ENCODE measurements at regions not wholly inside any gene's neighbourhood (a gene's known extent, or its start where the extent isn't known, plus 50 kb on each side); places are given as distances from the start of the nearest gene placed in this dataset.
A peak's percentile ranks its signal among the peaks of the same experiment; 100 is the strongest.

DNA sequence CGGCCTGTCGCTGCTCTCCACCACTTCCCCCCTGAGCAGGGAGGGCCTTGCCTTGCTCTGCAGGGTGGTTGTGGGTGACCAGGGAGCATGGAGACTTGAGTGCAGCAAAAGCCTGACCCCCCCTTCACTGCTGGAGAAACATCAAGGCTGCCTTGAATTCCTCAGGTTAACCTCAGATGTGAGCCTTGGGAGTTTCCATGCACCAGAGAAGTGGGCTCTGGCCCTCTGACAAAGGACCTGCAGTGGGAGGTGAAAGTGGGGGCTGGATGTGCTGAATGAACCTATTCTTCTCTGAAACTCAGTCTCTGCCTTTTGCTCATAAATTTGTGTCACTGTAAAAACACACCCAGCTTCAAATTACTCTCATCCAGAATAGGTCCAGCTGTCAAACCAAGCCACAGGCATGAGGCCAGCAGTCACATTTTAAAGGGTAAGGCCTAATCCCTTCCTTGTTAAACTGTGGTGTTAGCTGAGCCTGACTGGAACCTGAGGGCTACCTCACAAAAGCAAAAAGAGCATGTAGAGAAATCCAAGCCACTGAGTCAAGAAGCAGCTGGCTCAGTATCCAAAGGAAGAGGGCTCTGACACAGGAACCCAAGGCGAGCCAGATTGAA, 356.8 kb downstream of the CCSER2 start:
- WGBS, 10 experiments = 0 to 100% (median 96%) methylated on average over 1 to 2 of the region's 3 CpGs; no CpG with 5 or more reads in 4 of the 10 experiments
- in situ Hi-C loops (cut with MboI; ENCODE audit: low pct_unique_long_range_greater_than_20kb in 2 of 9, low sequenced_read_pairs in 9 of 9, unreplicated experiment in 9 of 9) = no loop called here
- ATAC-seq (replicated peaks in 6 of 8) = peak in 1 of 8 experiments; percentile 52
- Histone ChIP-seq H3K27ac (no peak overlapping the region), H3K4me3 (no peak overlapping the region), H3K4me1 (replicated peaks in 1 of 2) (no peaks in the 10 kb centered on the region)

DNA sequence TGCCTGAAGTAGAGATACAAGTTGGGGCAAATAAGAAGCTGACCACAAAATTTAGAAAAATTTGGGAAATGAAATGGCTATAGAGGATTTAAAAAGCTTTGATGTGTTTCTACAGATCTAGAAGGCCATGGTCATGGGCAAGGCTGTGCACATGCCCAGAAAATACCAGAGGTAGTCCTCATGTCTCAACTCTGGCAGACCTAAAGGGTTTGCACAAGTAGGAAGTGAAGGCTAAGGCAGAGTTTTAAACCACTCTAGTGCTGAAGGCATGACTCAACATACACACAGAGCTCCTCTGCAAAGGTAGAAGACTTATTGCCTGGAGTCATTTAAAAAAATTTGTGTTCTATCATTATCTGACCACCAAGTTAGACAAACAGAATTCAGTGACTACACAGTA, 364.6 kb downstream of the CCSER2 start:
- in situ Hi-C loops (cut with MboI; ENCODE audit: low pct_unique_long_range_greater_than_20kb in 2 of 9, low sequenced_read_pairs in 9 of 9, unreplicated experiment in 9 of 9) = no loop called here
- ATAC-seq (replicated peaks in 6 of 8) = no peak
- H3K27ac ChIP-seq = no peak overlapping the region

DNA sequence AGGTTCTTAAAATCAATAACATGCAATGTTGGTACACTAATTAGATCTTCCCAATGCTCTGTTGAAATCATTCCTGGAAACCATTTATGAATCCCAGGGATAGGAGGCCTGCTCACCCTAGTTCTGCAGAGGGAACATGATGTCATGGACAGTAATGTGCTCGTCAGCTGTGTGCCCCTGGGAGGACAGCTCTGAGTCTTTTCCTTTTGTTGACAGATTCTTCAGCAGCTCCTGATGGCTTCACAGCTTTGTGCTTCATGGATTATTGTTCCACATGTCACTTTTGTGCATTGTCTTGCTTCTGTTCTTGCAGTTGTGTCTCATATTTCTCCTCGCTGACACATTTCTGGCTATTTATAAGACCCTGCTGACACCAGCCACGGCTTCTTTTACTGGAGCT, 367.5 kb downstream of the CCSER2 start:
- Histone ChIP-seq H3K4me1 (replicated peaks in 1 of 2) (no peaks in the 10 kb centered on the region), H3K4me3 (no peak overlapping the region), H3K27ac (no peak overlapping the region)
- in situ Hi-C loops (cut with MboI; ENCODE audit: low pct_unique_long_range_greater_than_20kb in 2 of 9, low sequenced_read_pairs in 9 of 9, unreplicated experiment in 9 of 9) = no loop called here
- peak in 6 of 8 experiments; percentile 22 to 83 (median 73) for ATAC-seq (replicated peaks in 6 of 8)
- WGBS, 10 experiments = 51 to 100% (median 80%) methylated on average over 1 to 3 of the region's 3 CpGs; no CpG with 5 or more reads in 5 of the 10 experiments

More for the DNA sequence above, 364.6 kb downstream of the CCSER2 start:
- Histone ChIP-seq H3K4me1 (replicated peaks in 1 of 2) (no peaks in the 10 kb centered on the region), H3K4me3 (no peak overlapping the region)

DNA sequence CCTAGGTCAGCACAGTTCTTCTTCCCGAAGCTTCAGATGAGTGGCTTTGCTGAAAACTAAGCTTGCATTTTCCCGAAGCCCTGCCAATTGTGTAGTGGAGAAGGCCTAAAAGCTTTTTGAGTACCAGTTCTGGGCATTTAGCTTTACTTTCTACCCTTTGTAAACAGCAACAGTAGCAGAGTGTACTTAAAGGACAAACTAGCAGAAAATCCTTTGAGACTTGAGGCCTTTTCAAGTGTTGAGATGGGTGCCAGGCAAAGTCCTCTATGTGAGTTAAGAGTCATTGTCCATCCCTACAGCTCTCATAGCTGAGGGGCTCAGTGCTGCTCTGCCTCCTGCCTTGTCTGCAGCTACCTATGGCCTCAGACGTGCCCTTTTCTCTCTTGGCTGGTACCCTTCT, 368.2 kb downstream of the CCSER2 start:
- in situ Hi-C loops (cut with MboI; ENCODE audit: low pct_unique_long_range_greater_than_20kb in 2 of 9, low sequenced_read_pairs in 9 of 9, unreplicated experiment in 9 of 9) = no loop called here
- 8 to 100% (median 80%) methylated on average over 1 to 2 of the region's 3 CpGs; no CpG with 5 or more reads in 4 of the 10 experiments for WGBS, 10 experiments
- H3K4me1 ChIP-seq (replicated peaks in 1 of 2) = no peaks in the 10 kb centered on the region
- no peak overlapping the region for H3K27ac ChIP-seq
- H3K4me3 ChIP-seq = no peak overlapping the region
- no peak for ATAC-seq (replicated peaks in 6 of 8)

DNA sequence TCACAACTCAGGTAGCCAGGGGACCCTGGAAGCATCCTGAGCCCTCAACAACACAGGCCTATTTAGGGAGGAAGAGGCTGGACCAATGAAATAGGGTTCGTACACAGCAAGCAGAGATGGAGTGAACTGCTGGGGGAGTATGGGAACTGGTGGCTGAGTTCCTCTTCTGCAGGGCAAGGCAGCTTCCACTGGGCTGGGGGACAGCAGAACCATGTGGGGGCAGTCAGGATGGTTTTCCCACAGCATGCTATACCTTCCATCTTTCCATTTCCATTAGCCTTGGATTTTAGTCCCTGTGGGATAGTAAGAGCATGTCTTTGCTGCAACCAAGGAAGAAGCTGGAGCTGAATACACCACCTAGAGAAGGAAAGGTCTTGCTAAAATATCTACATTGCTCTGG, 370.6 kb downstream of the CCSER2 start:
- 50 to 100% (median 93%) methylated on average over 1 of the region's 1 CpG; no CpG with 5 or more reads in 6 of the 10 experiments for WGBS, 10 experiments
- Histone ChIP-seq H3K27ac (no peak overlapping the region), H3K4me3 (no peak overlapping the region), H3K4me1 (replicated peaks in 1 of 2) (no peaks in the 10 kb centered on the region)
- ATAC-seq (replicated peaks in 6 of 8) = no peak
- in situ Hi-C loops (cut with MboI; ENCODE audit: low pct_unique_long_range_greater_than_20kb in 2 of 9, low sequenced_read_pairs in 9 of 9, unreplicated experiment in 9 of 9) = no loop called here

DNA sequence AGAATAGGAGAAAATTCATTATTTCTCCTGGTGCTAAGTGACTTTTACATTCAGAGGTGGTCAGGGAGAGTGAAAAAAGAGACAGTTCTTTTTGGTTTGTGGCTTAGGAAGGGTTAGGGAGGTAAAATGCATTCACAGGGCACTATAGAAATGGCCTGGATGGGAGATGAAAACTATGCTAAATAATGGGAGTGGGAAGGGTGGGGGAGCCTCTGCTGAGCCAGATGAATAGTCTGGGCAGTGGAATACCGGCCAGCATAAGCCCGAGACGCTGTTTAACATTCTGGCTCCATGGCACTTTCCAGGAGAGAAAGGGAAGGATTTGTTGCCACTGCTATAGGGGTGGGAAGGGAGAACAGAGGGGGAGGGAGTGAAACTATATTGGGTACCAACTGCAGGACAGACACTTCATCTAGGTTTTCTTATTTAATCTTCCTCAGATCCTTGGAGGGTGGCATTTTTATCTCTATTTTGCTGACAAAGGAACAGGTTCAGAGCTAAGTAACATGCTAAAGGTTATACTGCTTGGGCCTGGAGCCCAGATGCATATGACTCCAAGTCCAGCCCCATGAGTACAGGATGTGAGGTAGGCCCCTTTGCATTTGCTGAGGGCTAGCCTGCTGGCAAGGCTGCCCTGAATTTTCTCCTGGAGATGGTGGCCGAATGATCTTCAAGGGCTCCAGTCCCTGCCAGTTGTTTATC, 372.4 kb downstream of the CCSER2 start:
- Histone ChIP-seq H3K4me3 (no peak overlapping the region), H3K4me1 (replicated peaks in 1 of 2) (no peaks in the 10 kb centered on the region), H3K27ac (no peak overlapping the region)
- in situ Hi-C loops (cut with MboI; ENCODE audit: low pct_unique_long_range_greater_than_20kb in 2 of 9, low sequenced_read_pairs in 9 of 9, unreplicated experiment in 9 of 9) = no loop called here
- 0 to 54% (median 18%) methylated on average over 1 to 4 of the region's 4 CpGs; no CpG with 5 or more reads in 7 of the 10 experiments for WGBS, 10 experiments
- ATAC-seq (replicated peaks in 6 of 8) = peak in 5 of 8 experiments; percentile 18 to 86 (median 72)

DNA sequence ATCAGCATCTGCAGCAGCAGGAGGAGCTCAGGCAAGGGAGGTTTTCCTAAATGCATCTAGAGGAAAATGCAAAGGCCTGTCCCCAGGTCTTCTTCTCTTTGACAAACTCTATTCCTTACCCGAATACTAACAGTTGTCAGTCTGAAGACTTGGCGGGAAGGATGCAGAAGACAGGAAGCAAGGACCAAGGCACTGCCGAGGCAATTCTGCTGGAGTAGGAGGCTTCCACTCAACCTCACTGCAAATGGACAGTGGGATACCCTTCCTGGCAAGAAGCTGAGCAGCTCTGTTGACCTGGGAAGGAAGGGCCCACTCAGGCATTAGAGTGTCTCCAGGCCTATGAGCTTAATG, 373.0 kb downstream of the CCSER2 start:
- no peak for ATAC-seq (replicated peaks in 6 of 8)
- H3K4me3 ChIP-seq = no peak overlapping the region
- no peaks in the 10 kb centered on the region for H3K4me1 ChIP-seq (replicated peaks in 1 of 2)
- H3K27ac ChIP-seq = no peak overlapping the region
- 0 to 100% (median 57%) methylated on average over 1 to 2 of the region's 3 CpGs; no CpG with 5 or more reads in 6 of the 10 experiments for WGBS, 10 experiments
- in situ Hi-C loops (cut with MboI; ENCODE audit: low pct_unique_long_range_greater_than_20kb in 2 of 9, low sequenced_read_pairs in 9 of 9, unreplicated experiment in 9 of 9) = no loop called here

DNA sequence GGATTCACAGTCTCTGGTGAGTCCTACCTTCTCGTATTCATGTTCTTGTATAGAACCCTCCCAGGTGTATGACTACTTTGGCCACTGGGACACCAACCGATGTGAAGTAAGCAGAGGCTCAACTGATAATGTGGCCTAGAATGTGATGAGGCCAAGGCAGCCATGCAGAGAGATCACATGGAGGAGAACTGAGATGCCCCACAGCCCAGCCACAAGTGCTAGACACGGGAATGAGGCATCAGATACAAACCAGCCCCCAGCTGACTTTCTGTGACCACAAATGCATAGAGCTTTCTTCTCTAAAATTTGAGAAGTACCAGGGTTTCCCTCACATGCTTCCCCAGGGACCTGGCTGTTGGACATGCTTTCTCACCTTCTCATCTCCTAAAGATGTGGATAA, 375.7 kb downstream of the CCSER2 start:
- Histone ChIP-seq H3K4me1 (replicated peaks in 1 of 2) (no peaks in the 10 kb centered on the region), H3K27ac (no peak overlapping the region), H3K4me3 (no peak overlapping the region)
- in situ Hi-C loops (cut with MboI; ENCODE audit: low pct_unique_long_range_greater_than_20kb in 2 of 9, low sequenced_read_pairs in 9 of 9, unreplicated experiment in 9 of 9) = no loop called here
- 14 to 90% (median 74%) methylated on average over 2 to 3 of the region's 3 CpGs; no CpG with 5 or more reads in 5 of the 10 experiments for WGBS, 10 experiments
- ATAC-seq (replicated peaks in 6 of 8) = no peak

DNA sequence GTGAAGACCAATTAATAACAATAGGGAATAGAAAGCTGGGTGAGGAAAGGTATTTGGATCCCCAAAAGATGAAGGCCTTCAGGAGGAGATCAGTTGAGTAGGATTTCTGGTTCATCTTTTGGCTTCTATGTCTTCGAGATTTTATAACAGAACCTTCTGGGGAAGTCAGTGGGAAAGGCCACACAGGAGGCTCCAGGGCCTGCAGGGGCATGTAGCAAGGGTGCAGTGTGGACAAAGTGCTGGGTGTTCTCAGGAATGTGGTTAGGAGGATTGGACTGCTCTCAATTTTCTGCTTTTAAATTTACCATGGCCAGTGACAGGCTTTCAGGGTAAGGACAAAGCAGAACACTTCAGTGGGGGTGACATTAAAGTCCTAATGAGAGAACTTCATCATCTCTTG, 378.0 kb downstream of the CCSER2 start:
- Histone ChIP-seq H3K4me3 (no peak overlapping the region), H3K4me1 (replicated peaks in 1 of 2) (no peaks in the 10 kb centered on the region), H3K27ac (no peak overlapping the region)
- ATAC-seq (replicated peaks in 6 of 8) = no peak
- 0 to 89% (median 76%) methylated on average over 1 of the region's 1 CpG; no CpG with 5 or more reads in 4 of the 10 experiments for whole genome bisulfite sequencing, 10 experiments
- in situ Hi-C loops (cut with MboI; ENCODE audit: low pct_unique_long_range_greater_than_20kb in 2 of 9, low sequenced_read_pairs in 9 of 9, unreplicated experiment in 9 of 9) = no loop called here

DNA sequence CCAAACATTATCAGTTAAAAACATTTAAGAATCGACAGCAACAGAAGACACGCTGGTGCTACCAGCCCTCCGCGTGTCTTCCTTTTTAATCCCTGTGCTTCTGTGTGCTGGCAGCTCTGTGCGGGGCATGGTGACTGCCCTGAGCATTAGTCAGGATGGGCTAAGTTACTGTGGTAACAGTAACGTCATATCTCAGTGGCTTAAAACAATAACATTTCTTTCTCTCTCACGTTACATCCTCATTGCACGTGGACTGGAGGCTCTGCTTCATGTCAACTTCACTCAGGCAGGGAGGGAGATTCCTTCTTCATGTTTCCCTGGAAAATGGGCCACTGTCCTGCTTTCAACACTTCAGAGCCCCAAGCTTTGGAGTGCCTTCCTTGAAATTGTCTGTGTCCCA, 378.5 kb downstream of the CCSER2 start:
- no peak overlapping the region for H3K4me3 ChIP-seq
- WGBS, 10 experiments = 0 to 96% (median 80%) methylated on average over 2 to 7 of the region's 8 CpGs; no CpG with 5 or more reads in 3 of the 10 experiments
- peak in 3 of 8 experiments; percentile 32 to 77 (median 41) for ATAC-seq (replicated peaks in 6 of 8)
- in situ Hi-C loops (cut with MboI; ENCODE audit: low pct_unique_long_range_greater_than_20kb in 2 of 9, low sequenced_read_pairs in 9 of 9, unreplicated experiment in 9 of 9) = no loop called here
- no peak overlapping the region for H3K27ac ChIP-seq
- no peaks in the 10 kb centered on the region for H3K4me1 ChIP-seq (replicated peaks in 1 of 2)

DNA sequence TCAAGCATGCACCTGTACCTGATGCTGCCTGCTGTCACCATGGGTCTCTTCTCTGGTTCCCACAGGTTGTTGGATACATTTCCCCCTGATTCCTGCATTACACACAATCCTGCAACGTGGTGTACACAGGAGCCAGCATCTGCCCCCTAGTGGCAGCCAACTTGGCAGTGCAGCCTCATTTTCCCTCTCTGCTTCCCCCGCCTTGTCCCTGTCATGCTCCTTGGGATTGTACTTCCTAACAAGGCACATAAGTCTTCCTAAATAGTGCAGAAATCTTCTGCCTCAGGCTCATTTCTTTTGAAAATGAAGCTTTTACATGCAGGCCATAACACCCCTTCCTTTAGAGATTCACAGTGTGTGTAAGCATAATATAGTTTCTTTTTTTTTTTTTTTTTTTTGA, 387.5 kb downstream of the CCSER2 start:
- Histone ChIP-seq H3K4me1 (replicated peaks in 1 of 2) (peaks cover 0 to 5% of the 10 kb centered on the region in 2 donors), H3K27ac (no peak overlapping the region), H3K4me3 (no peak overlapping the region)
- in situ Hi-C loops (cut with MboI; ENCODE audit: low pct_unique_long_range_greater_than_20kb in 2 of 9, low sequenced_read_pairs in 9 of 9, unreplicated experiment in 9 of 9) = no loop called here
- WGBS, 10 experiments = 0 to 100% (median 39%) methylated on average over 1 to 2 of the region's 2 CpGs; no CpG with 5 or more reads in 2 of the 10 experiments
- peak in 2 of 8 experiments; percentile 5 to 48 for ATAC-seq (replicated peaks in 6 of 8)

DNA sequence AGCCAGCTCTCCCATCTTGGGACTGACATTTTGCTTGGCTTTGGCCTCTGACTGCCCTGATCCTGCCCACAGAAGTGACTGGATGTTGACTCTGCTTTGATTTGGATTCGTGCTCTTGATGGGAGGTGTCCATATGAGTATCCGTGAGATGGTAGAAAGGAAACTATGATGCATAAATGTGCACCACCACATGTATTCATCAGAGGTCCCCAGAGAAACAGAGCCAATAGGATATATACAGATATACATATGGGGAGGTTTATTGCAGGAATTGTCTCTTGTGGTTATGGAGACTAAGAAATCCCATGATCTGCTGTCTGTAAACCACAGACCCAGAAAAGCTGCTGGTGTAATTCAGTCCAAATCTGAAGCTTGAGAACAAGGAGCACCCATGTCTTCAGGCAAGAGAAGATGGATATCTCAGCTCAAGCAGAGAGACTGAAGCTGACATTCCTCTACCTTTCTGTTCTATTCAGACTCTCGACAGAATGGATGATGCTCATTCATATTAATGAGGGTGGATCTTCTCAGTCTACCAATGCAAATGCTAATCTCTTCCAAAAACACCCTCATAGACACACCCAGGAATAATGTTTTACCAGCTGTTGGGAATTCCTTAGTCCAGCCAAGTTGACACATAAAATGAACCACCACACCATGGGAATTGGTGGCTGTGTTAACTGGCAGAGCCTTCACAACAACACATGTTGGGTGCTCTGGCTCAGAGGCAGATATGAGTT, 390.7 kb downstream of the CCSER2 start:
- Histone ChIP-seq H3K27ac (no peak overlapping the region), H3K4me1 (replicated peaks in 1 of 2) (peaks cover 0 to 5% of the 10 kb centered on the region in 2 donors), H3K4me3 (no peak overlapping the region)
- in situ Hi-C loops (cut with MboI; ENCODE audit: low pct_unique_long_range_greater_than_20kb in 2 of 9, low sequenced_read_pairs in 9 of 9, unreplicated experiment in 9 of 9) = no loop called here
- 0 to 69% (median 26%) methylated on average over 1 to 3 of the region's 3 CpGs; no CpG with 5 or more reads in 4 of the 10 experiments for WGBS, 10 experiments
- ATAC-seq (replicated peaks in 6 of 8) = peak in 3 of 8 experiments; percentile 86 to 92 (median 89)

DNA sequence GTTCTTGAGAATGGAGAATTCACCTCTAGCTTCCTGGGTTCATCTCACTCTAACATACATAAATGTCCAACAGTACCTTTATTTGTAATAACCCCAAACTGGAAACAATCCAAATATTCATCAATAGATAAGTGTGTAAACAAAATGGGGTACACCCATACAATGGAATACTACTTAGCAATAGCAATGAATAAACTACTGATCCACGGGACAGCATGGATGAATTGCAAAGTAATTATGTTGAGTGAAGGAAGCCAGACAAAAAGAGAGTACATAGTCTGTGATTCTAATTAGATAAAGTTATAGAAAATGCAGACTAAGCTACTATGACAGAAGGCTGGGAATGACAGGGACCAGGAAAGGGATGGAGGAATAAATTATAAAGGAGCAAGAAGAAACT, 391.3 kb downstream of the CCSER2 start:
- no peak overlapping the region for H3K27ac ChIP-seq
- WGBS, 10 experiments = 0 to 86% (median 34%) methylated on average over 1 of the region's 1 CpG; no CpG with 5 or more reads in 4 of the 10 experiments
- in situ Hi-C loops (cut with MboI; ENCODE audit: low pct_unique_long_range_greater_than_20kb in 2 of 9, low sequenced_read_pairs in 9 of 9, unreplicated experiment in 9 of 9) = no loop called here
- peak in 3 of 8 experiments; percentile 47 to 54 (median 51) for ATAC-seq (replicated peaks in 6 of 8)
- H3K4me1 ChIP-seq (replicated peaks in 1 of 2) = peaks cover 0 to 5% of the 10 kb centered on the region in 2 donors
- no peak overlapping the region for H3K4me3 ChIP-seq
